ENCODE measurements at regions not wholly inside any gene's neighbourhood (a gene's known extent, or its start where the extent isn't known, plus 50 kb on each side); places are given as distances from the start of the nearest gene placed in this dataset.

GRCh38 chr3:34856081-34856947, 783.0 kb upstream of the ARPP21 start:
- no peak overlapping the region for H3K9ac ChIP-seq (ENCODE audit: low read depth, low read length)

GRCh38 chr3:34858067-34858660, 781.2 kb upstream of the ARPP21 start:
- WGBS, result 94% methylated on average over 3 of the region's 3 CpGs
- Histone ChIP-seq H3K27me3 (ENCODE audit: insufficient read depth, low read length) (no peaks in the 10 kb centered on the region), H3K9me3 (ENCODE audit: insufficient read depth, low read depth, low read length) (no peaks in the 10 kb centered on the region)

More at GRCh38 chr3:34856081-34856947, 783.0 kb upstream of the ARPP21 start:
- Histone ChIP-seq H3K27me3 (ENCODE audit: insufficient read depth, low read length) (no peaks in the 10 kb centered on the region), H3K4me3 (ENCODE audit: low read length) (no peak overlapping the region), H3K4me1 (ENCODE audit: insufficient read depth, low read length) (peaks cover 7% of the 10 kb centered on the region; the same call in 1 of the 2 replicates), H3K27ac (ENCODE audit: low read depth, low read length) (no peak overlapping the region), H3K36me3 (ENCODE audit: insufficient read depth, low read length) (no peaks in the 10 kb centered on the region), H3K9me3 (ENCODE audit: insufficient read depth, low read depth, low read length) (no peaks in the 10 kb centered on the region)
- 74% methylated on average over 7 of the region's 7 CpGs for WGBS

GRCh38 chr3:34859746-34860145, 779.6 kb upstream of the ARPP21 start:
- no peak overlapping the region for H3K4me3 ChIP-seq (ENCODE audit: low read length)

More at GRCh38 chr3:34858067-34858660, 781.2 kb upstream of the ARPP21 start:
- Histone ChIP-seq H3K27ac (ENCODE audit: low read depth, low read length) (no peak overlapping the region), H3K9ac (ENCODE audit: low read depth, low read length) (no peak overlapping the region), H3K4me3 (ENCODE audit: low read length) (no peak overlapping the region), H3K36me3 (ENCODE audit: insufficient read depth, low read length) (no peaks in the 10 kb centered on the region), H3K4me1 (ENCODE audit: insufficient read depth, low read length) (peaks cover 7% of the 10 kb centered on the region; the same call in 1 of the 2 replicates)

GRCh38 chr3:34862456-34862855, 776.9 kb upstream of the ARPP21 start:
- Histone ChIP-seq H3K27me3 (ENCODE audit: insufficient read depth, low read length) (no peaks in the 10 kb centered on the region), H3K27ac (ENCODE audit: low read depth, low read length) (no peak overlapping the region), H3K4me1 (ENCODE audit: insufficient read depth, low read length) (peaks cover 18% of the 10 kb centered on the region), H3K4me3 (ENCODE audit: low read length) (no peak overlapping the region), H3K9ac (ENCODE audit: low read depth, low read length) (no peak overlapping the region), H3K9me3 (ENCODE audit: insufficient read depth, low read depth, low read length) (no peaks in the 10 kb centered on the region), H3K36me3 (ENCODE audit: insufficient read depth, low read length) (no peaks in the 10 kb centered on the region)
- 94% methylated on average over 4 of the region's 4 CpGs for WGBS

More at GRCh38 chr3:34859746-34860145, 779.6 kb upstream of the ARPP21 start:
- no CpG with 5 or more reads among the region's 1 CpG for WGBS
- peaks cover 14% of the 10 kb centered on the region for H3K4me1 ChIP-seq (ENCODE audit: insufficient read depth, low read length)
- no peaks in the 10 kb centered on the region for H3K36me3 ChIP-seq (ENCODE audit: insufficient read depth, low read length)
- H3K27me3 ChIP-seq (ENCODE audit: insufficient read depth, low read length), result no peaks in the 10 kb centered on the region
- H3K9ac ChIP-seq (ENCODE audit: low read depth, low read length), result no peak overlapping the region
- no peaks in the 10 kb centered on the region for H3K9me3 ChIP-seq (ENCODE audit: insufficient read depth, low read depth, low read length)
- H3K27ac ChIP-seq (ENCODE audit: low read depth, low read length), result no peak overlapping the region

- no peak overlapping the region for H3K4me3 ChIP-seq (ENCODE audit: low read length)
- H3K27ac ChIP-seq (ENCODE audit: low read depth, low read length), result no peak overlapping the region
- 96% methylated on average over 1 of the region's 1 CpG for WGBS
- H3K9me3 ChIP-seq (ENCODE audit: insufficient read depth, low read depth, low read length), result no peaks in the 10 kb centered on the region
- H3K4me1 ChIP-seq (ENCODE audit: insufficient read depth, low read length), result peaks cover 18% of the 10 kb centered on the region
- H3K36me3 ChIP-seq (ENCODE audit: insufficient read depth, low read length), result no peaks in the 10 kb centered on the region
- H3K27me3 ChIP-seq (ENCODE audit: insufficient read depth, low read length), result no peaks in the 10 kb centered on the region
- no peak overlapping the region for H3K9ac ChIP-seq (ENCODE audit: low read depth, low read length)
Observed at GRCh38 chr3:34863485-34863884, 775.8 kb upstream of the ARPP21 start.

- Histone ChIP-seq H3K4me1 (ENCODE audit: insufficient read depth, low read length) (peaks cover 18% of the 10 kb centered on the region), H3K9ac (ENCODE audit: low read depth, low read length) (no peak overlapping the region), H3K27ac (ENCODE audit: low read depth, low read length) (no peak overlapping the region), H3K4me3 (ENCODE audit: low read length) (no peak overlapping the region), H3K27me3 (ENCODE audit: insufficient read depth, low read length) (no peaks in the 10 kb centered on the region), H3K36me3 (ENCODE audit: insufficient read depth, low read length) (no peaks in the 10 kb centered on the region), H3K9me3 (ENCODE audit: insufficient read depth, low read depth, low read length) (no peaks in the 10 kb centered on the region)
- WGBS, result 82% methylated on average over 2 of the region's 3 CpGs
Observed at GRCh38 chr3:34864011-34864410, 775.3 kb upstream of the ARPP21 start.

GRCh38 chr3:34865346-34865745, 774.0 kb upstream of the ARPP21 start:
- WGBS, result 56% methylated on average over 2 of the region's 2 CpGs
- H3K27me3 ChIP-seq (ENCODE audit: insufficient read depth, low read length), result no peaks in the 10 kb centered on the region
- no peak overlapping the region for H3K4me3 ChIP-seq (ENCODE audit: low read length)
- H3K4me1 ChIP-seq (ENCODE audit: insufficient read depth, low read length), result peaks cover 18% of the 10 kb centered on the region
- no peak overlapping the region; the same call in 1 of the 2 replicates for H3K9ac ChIP-seq (ENCODE audit: low read depth, low read length)
- H3K9me3 ChIP-seq (ENCODE audit: insufficient read depth, low read depth, low read length), result no peaks in the 10 kb centered on the region
- H3K36me3 ChIP-seq (ENCODE audit: insufficient read depth, low read length), result no peaks in the 10 kb centered on the region
- H3K27ac ChIP-seq (ENCODE audit: low read depth, low read length), result peak overlapping the region; percentile 89; the same call in 1 of the 2 replicates

GRCh38 chr3:34868935-34869334, 770.4 kb upstream of the ARPP21 start:
- H3K9me3 ChIP-seq (ENCODE audit: insufficient read depth, low read depth, low read length), result no peaks in the 10 kb centered on the region
- WGBS, result 100% methylated on average over 1 of the region's 1 CpG

GRCh38 chr3:34869696-34870095, 769.6 kb upstream of the ARPP21 start:
- no peaks in the 10 kb centered on the region for H3K36me3 ChIP-seq (ENCODE audit: insufficient read depth, low read length)
- no peaks in the 10 kb centered on the region for H3K27me3 ChIP-seq (ENCODE audit: insufficient read depth, low read length)
- no peak overlapping the region for H3K4me3 ChIP-seq (ENCODE audit: low read length)
- H3K27ac ChIP-seq (ENCODE audit: low read depth, low read length), result no peak overlapping the region
- WGBS, result 91% methylated on average over 1 of the region's 1 CpG
- peaks cover 12% of the 10 kb centered on the region for H3K4me1 ChIP-seq (ENCODE audit: insufficient read depth, low read length)
- no peak overlapping the region for H3K9ac ChIP-seq (ENCODE audit: low read depth, low read length)
- no peaks in the 10 kb centered on the region for H3K9me3 ChIP-seq (ENCODE audit: insufficient read depth, low read depth, low read length)

More at GRCh38 chr3:34868935-34869334, 770.4 kb upstream of the ARPP21 start:
- peaks cover 18% of the 10 kb centered on the region for H3K4me1 ChIP-seq (ENCODE audit: insufficient read depth, low read length)
- no peak overlapping the region for H3K27ac ChIP-seq (ENCODE audit: low read depth, low read length)
- H3K36me3 ChIP-seq (ENCODE audit: insufficient read depth, low read length), result no peaks in the 10 kb centered on the region
- no peak overlapping the region for H3K4me3 ChIP-seq (ENCODE audit: low read length)
- H3K9ac ChIP-seq (ENCODE audit: low read depth, low read length), result no peak overlapping the region
- H3K27me3 ChIP-seq (ENCODE audit: insufficient read depth, low read length), result no peaks in the 10 kb centered on the region

GRCh38 chr3:34872406-34872805, 766.9 kb upstream of the ARPP21 start:
- Histone ChIP-seq H3K9me3 (ENCODE audit: insufficient read depth, low read depth, low read length) (no peaks in the 10 kb centered on the region), H3K27me3 (ENCODE audit: insufficient read depth, low read length) (no peaks in the 10 kb centered on the region), H3K9ac (ENCODE audit: low read depth, low read length) (no peak overlapping the region), H3K4me3 (ENCODE audit: low read length) (no peak overlapping the region), H3K36me3 (ENCODE audit: insufficient read depth, low read length) (no peaks in the 10 kb centered on the region), H3K27ac (ENCODE audit: low read depth, low read length) (no peak overlapping the region), H3K4me1 (ENCODE audit: insufficient read depth, low read length) (no peaks in the 10 kb centered on the region)
- WGBS, result 94% methylated on average over 7 of the region's 7 CpGs

- no peak overlapping the region for H3K4me3 ChIP-seq (ENCODE audit: low read length)
- H3K27ac ChIP-seq (ENCODE audit: low read depth, low read length), result no peak overlapping the region
- peaks cover 12% of the 10 kb centered on the region; the same call in 1 of the 2 replicates for H3K4me1 ChIP-seq (ENCODE audit: insufficient read depth, low read length)
- no peak overlapping the region for H3K9ac ChIP-seq (ENCODE audit: low read depth, low read length)
- H3K9me3 ChIP-seq (ENCODE audit: insufficient read depth, low read depth, low read length), result no peaks in the 10 kb centered on the region
- H3K36me3 ChIP-seq (ENCODE audit: insufficient read depth, low read length), result no peaks in the 10 kb centered on the region
- no peaks in the 10 kb centered on the region for H3K27me3 ChIP-seq (ENCODE audit: insufficient read depth, low read length)
Observed at GRCh38 chr3:34876997-34877396, 762.3 kb upstream of the ARPP21 start.

All from HUES64 (cell line).